ENCODE measurements at regions not wholly inside any gene's neighbourhood (a gene's known extent, or its start where the extent isn't known, plus 50 kb on each side); places are given as distances from the start of the nearest gene placed in this dataset.
A peak's percentile ranks its signal among the peaks of the same experiment; 100 is the strongest.

DNA sequence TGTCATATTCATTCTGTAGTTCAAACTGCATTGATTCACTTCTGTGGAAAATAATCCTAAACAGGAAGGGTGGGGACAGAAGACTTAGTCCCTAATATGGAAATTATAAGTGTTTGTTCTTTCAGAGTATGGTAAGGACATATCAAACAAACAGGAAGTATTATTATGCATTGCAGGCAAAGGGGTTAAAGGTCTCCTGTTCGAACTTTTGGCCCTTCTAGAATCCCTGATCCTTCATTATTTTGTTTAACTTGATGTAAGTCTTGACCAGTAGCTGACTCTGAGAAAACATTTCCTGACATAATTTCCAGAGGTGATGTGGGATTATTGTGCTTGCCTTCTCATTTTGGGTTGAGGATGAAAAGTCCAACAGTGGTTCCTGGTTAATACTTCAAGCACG is 215.4 kb upstream of the ADGRL2 start:
- TF ChIP-seq, protein P1, sequence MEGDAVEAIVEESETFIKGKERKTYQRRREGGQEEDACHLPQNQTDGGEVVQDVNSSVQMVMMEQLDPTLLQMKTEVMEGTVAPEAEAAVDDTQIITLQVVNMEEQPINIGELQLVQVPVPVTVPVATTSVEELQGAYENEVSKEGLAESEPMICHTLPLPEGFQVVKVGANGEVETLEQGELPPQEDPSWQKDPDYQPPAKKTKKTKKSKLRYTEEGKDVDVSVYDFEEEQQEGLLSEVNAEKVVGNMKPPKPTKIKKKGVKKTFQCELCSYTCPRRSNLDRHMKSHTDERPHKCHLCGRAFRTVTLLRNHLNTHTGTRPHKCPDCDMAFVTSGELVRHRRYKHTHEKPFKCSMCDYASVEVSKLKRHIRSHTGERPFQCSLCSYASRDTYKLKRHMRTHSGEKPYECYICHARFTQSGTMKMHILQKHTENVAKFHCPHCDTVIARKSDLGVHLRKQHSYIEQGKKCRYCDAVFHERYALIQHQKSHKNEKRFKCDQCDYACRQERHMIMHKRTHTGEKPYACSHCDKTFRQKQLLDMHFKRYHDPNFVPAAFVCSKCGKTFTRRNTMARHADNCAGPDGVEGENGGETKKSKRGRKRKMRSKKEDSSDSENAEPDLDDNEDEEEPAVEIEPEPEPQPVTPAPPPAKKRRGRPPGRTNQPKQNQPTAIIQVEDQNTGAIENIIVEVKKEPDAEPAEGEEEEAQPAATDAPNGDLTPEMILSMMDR (IDR thresholded peaks at IDR 0.05; ENCODE audit: control extremely low read depth, extremely low read depth) = no peak
- DNase-seq (peak in 1 of 3 donors; percentile 33), ATAC-seq (ENCODE audit: insufficient read depth, low FRiP score) (no peak)
- no peak overlapping the region for H3K4me3 ChIP-seq
- H3K27ac ChIP-seq (ENCODE audit: low read depth in 1 of 2, low read length in 1 of 2) = no peak overlapping the region
- H3K27me3 ChIP-seq (ENCODE audit: control insufficient read depth in 3 of 3, insufficient read depth in 3 of 3, low read length in 2 of 3) = no peaks in the 10 kb centered on the region
- H3K9me3 ChIP-seq (ENCODE audit: control insufficient read depth in 4 of 4, insufficient read depth in 3 of 4, low read length in 3 of 4) = no peaks in the 10 kb centered on the region
- 70 to 75% methylated on average over 2 of the region's 2 CpGs for WGBS, 2 donors
- H3K9ac ChIP-seq (ENCODE audit: insufficient read depth in 1 of 2, low read length in 2 of 2) = no peak overlapping the region
- no peaks in the 10 kb centered on the region for H3K36me3 ChIP-seq (ENCODE audit: control insufficient read depth in 4 of 4, insufficient read depth in 4 of 4, low read length in 4 of 4)
- H3K4me1 ChIP-seq (ENCODE audit: control insufficient read depth in 5 of 5, insufficient read depth in 5 of 5, low read length in 5 of 5) = peaks cover 0 to 61% (median 14%) of the 10 kb centered on the region in 5 donors

DNA sequence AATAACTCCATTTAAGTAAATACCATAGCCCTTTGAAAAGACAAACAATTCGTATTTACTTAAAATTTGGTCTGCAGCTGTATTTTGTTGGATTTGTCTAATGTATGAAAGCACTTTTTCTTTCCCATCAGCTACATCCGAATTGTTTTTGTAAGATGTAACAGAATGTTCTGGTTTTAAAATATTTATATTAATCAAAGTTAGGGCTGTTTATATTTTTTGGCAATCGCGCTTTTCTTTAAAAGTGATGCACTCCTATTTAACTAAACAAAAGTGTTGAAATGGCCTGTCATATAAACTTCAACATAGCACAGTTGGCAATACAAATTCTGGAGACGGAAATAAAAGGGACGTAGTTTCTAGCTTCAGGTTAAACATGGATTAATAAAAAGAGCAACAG is 216.3 kb upstream of the ADGRL2 start:
- no peaks in the 10 kb centered on the region for H3K9me3 ChIP-seq (ENCODE audit: control insufficient read depth in 4 of 4, insufficient read depth in 3 of 4, low read length in 3 of 4)
- no peaks in the 10 kb centered on the region for H3K36me3 ChIP-seq (ENCODE audit: control insufficient read depth in 4 of 4, insufficient read depth in 4 of 4, low read length in 4 of 4)
- no peak overlapping the region for H3K4me3 ChIP-seq
- no peaks in the 10 kb centered on the region for H3K27me3 ChIP-seq (ENCODE audit: control insufficient read depth in 3 of 3, insufficient read depth in 3 of 3, low read length in 2 of 3)
- no peak for ATAC-seq (ENCODE audit: insufficient read depth, low FRiP score)
- H3K4me1 ChIP-seq (ENCODE audit: control insufficient read depth in 5 of 5, insufficient read depth in 5 of 5, low read length in 5 of 5) = peaks cover 0 to 66% (median 14%) of the 10 kb centered on the region in 5 donors
- DNase-seq = peak in 2 of 3 donors; percentile 70 to 75
- TF ChIP-seq, protein P1 (IDR thresholded peaks at IDR 0.05; ENCODE audit: control extremely low read depth, extremely low read depth) = no peak
- peak overlapping the region in 1 of 2 donors; percentile 61 for H3K9ac ChIP-seq (ENCODE audit: insufficient read depth in 1 of 2, low read length in 2 of 2)
- 54 to 70% methylated on average over 6 of the region's 6 CpGs for WGBS, 2 donors
- no peak overlapping the region for H3K27ac ChIP-seq (ENCODE audit: low read depth in 1 of 2, low read length in 1 of 2)

DNA sequence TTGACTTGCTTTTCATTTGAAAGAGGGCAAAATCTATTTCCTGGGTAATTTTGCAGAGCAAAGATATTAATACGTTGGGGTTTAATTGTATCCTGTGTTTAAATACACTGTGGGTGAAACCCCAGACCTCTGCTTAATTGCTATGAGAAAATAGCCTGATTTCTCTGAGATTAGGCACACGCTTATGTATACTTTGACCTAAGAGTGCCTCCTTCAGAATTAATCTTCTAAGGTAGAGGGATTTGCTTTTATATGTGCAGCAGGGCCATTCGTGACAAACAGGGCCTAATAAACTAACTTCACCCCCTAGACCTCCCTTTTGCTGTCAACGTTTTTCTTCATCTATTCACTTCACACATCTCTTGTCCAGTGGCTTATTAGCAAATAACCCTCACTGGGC is 216.9 kb upstream of the ADGRL2 start:
- ATAC-seq (ENCODE audit: insufficient read depth, low FRiP score) (no peak), DNase-seq (no peak)
- H3K27me3 ChIP-seq (ENCODE audit: control insufficient read depth in 3 of 3, insufficient read depth in 3 of 3, low read length in 2 of 3) = no peaks in the 10 kb centered on the region
- H3K4me3 ChIP-seq = no peak overlapping the region
- H3K9me3 ChIP-seq (ENCODE audit: control insufficient read depth in 4 of 4, insufficient read depth in 3 of 4, low read length in 3 of 4) = no peaks in the 10 kb centered on the region
- peak overlapping the region in 1 of 2 donors; percentile 61 for H3K9ac ChIP-seq (ENCODE audit: insufficient read depth in 1 of 2, low read length in 2 of 2)
- H3K27ac ChIP-seq (ENCODE audit: low read depth in 1 of 2, low read length in 1 of 2) = no peak overlapping the region
- WGBS, 2 donors = 64 to 72% methylated on average over 4 of the region's 4 CpGs
- TF ChIP-seq, protein P1 (IDR thresholded peaks at IDR 0.05; ENCODE audit: control extremely low read depth, extremely low read depth) = no peak
- no peaks in the 10 kb centered on the region for H3K36me3 ChIP-seq (ENCODE audit: control insufficient read depth in 4 of 4, insufficient read depth in 4 of 4, low read length in 4 of 4)
- peaks cover 0 to 66% (median 14%) of the 10 kb centered on the region in 5 donors for H3K4me1 ChIP-seq (ENCODE audit: control insufficient read depth in 5 of 5, insufficient read depth in 5 of 5, low read length in 5 of 5)

DNA sequence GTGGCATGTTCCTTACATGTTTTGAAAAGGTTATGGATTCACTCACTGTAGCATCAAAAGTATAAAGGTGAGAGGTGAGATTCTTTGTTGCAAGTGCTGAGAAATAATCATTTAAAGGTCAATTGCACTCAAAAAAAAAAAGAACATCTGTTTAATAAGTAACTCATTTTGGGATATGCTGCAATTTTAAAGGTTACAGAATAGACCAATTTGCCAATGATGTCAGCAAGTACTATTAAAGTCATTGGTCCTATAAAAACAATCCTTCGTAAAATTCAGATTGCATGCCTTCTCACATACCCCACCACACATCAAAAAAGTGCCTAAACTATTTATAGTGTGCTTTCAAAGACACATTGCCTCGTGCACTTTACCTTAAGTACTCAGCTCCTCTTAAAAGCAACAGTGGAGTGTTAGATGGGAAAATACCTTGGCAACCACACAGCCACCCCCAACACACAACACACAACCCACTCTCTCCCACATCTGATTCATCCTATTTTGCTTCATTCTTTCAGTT is 218.2 kb upstream of the ADGRL2 start:
- DNase-seq (peak in 2 of 3 donors; percentile 17 to 57), ATAC-seq (ENCODE audit: insufficient read depth, low FRiP score) (no peak)
- H3K4me1 ChIP-seq (ENCODE audit: control insufficient read depth in 5 of 5, insufficient read depth in 5 of 5, low read length in 5 of 5) = peaks cover 0 to 64% (median 14%) of the 10 kb centered on the region in 5 donors
- no peak overlapping the region for H3K4me3 ChIP-seq
- no peaks in the 10 kb centered on the region for H3K9me3 ChIP-seq (ENCODE audit: control insufficient read depth in 4 of 4, insufficient read depth in 3 of 4, low read length in 3 of 4)
- no peak overlapping the region for H3K9ac ChIP-seq (ENCODE audit: insufficient read depth in 1 of 2, low read length in 2 of 2)
- 53 to 77% methylated on average over 2 of the region's 2 CpGs for WGBS, 2 donors
- no peak overlapping the region for H3K27ac ChIP-seq (ENCODE audit: low read depth in 1 of 2, low read length in 1 of 2)
- no peaks in the 10 kb centered on the region for H3K27me3 ChIP-seq (ENCODE audit: control insufficient read depth in 3 of 3, insufficient read depth in 3 of 3, low read length in 2 of 3)
- TF ChIP-seq, protein P1 (IDR thresholded peaks at IDR 0.05; ENCODE audit: control extremely low read depth, extremely low read depth) = no peak
- H3K36me3 ChIP-seq (ENCODE audit: control insufficient read depth in 4 of 4, insufficient read depth in 4 of 4, low read length in 4 of 4) = no peaks in the 10 kb centered on the region

All from lung (tissue), 11 donors.